WI38 (cell line): ENCODE measurements at regions not wholly inside any gene's neighbourhood (a gene's known extent, or its start where the extent isn't known, plus 50 kb on each side); places are given as distances from the start of the nearest gene placed in this dataset.

Experiments used
- H3K4me3 ChIP-seq: 2 replicates; pipeline ENCODE4 v1.5.1; 2011; ENCODE audit warnings: low read depth, mild to moderate bottlenecking, control low read depth, low read length
- CTCF ChIP-seq: IDR thresholded peaks from 2 replicates; pipeline ENCODE4 v1.5.1; 2012; ENCODE audit warnings: low read depth, mild to moderate bottlenecking, control low read depth, low read length

- TF ChIP-seq CTCF, result no peak
These were observed 668.9 kb upstream of the CITED2 start for GRCh38 chr6:140043357-140043756.

GRCh38 chr6:140041571-140042332, 667.3 kb upstream of the CITED2 start:
- H3K4me3 ChIP-seq, result no peak overlapping the region
- TF ChIP-seq CTCF, result no peak

More at GRCh38 chr6:140043357-140043756, 668.9 kb upstream of the CITED2 start:
- no peak overlapping the region for H3K4me3 ChIP-seq

GRCh38 chr6:140041056-140041455, 666.6 kb upstream of the CITED2 start:
- H3K4me3 ChIP-seq, result no peak overlapping the region
- no peak for TF ChIP-seq CTCF

- TF ChIP-seq CTCF, result no peak
- H3K4me3 ChIP-seq, result no peak overlapping the region
These were observed 665.9 kb upstream of the CITED2 start for GRCh38 chr6:140040396-140040795.

- no peak for TF ChIP-seq CTCF
- no peak overlapping the region for H3K4me3 ChIP-seq
These were observed 664.9 kb upstream of the CITED2 start for GRCh38 chr6:140039364-140039763.

GRCh38 chr6:140036196-140036595, 661.7 kb upstream of the CITED2 start:
- no peak for TF ChIP-seq CTCF
- no peak overlapping the region for H3K4me3 ChIP-seq

GRCh38 chr6:140032189-140032588, 657.7 kb upstream of the CITED2 start:
- TF ChIP-seq CTCF, result no peak
- no peak overlapping the region for H3K4me3 ChIP-seq
